OCI-M1 (cell line): ENCODE measurements at regions not wholly inside any gene's neighbourhood (a gene's known extent, or its start where the extent isn't known, plus 50 kb on each side); places are given as distances from the start of the nearest gene placed in this dataset.
A peak's percentile ranks its signal among the peaks of the same experiment; 100 is the strongest.

ENCODE experiments used
- DNase-seq: peaks from one replicate; lab custom pipeline; 2025; lab: John Stamatoyannopoulos, UW

DNA sequence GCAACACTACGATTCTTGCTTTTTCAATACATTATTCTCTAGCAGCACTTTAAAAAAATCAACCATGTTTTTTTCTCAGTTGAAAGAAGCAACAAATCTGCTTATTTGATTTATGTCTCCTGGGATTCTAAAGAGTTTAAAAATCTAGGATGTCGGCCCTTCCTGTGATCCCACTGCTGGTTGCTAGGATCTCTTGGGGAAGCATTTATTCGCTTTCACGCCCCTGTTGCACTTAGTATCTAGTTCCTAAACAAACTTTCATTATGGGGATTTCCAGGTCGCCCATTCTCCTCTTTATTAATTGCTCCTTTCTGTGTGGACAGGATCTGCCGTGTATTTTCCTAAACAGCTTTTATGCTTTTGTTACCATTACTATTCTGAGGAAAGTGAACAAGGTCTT, 313.5 kb downstream of the AGTPBP1 start:
- no peak for DNase-seq

DNA sequence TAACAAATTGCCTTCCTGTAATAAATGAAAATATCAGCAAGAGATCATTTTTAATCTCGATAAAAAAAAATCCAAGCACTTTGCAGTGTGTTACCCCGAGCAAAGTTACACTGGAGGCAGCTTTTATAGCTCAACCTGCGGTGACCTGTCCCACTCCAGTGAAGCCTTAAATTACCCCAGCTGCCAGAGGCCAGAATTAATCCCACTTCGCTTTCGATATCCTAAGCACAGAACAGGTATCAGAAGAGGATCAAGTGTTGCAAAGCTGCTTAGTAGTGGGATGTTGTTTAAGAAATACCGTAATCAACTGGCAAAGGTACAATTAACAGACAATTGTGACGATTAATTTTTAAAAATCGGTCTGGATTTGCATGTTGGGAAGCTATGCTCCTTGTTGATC, 314.0 kb downstream of the AGTPBP1 start:
- DNase-seq: no peak

DNA sequence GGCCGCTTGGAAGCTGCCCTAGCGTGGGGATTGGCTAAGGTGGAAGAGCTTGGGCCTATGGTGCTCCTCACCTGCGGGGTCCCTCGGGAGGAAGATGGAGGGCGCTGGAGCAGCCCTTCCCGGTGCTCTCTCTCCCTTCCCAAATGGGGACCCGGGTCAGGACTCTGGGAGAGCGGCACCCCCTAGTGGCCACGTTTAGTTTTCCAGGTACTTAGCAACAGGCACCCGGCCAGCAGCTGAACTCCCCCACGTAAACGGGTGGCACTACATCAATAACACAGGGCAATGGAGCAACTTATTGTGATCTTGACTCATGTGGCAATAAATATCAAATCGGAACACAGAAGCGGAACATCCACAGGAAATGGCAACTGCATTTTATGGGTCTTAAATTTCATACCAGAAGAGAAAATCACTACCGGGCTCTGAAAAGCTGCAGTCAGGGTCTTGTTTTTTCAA, 316.6 kb downstream of the AGTPBP1 start:
- DNase-seq: peak; percentile 68

DNA sequence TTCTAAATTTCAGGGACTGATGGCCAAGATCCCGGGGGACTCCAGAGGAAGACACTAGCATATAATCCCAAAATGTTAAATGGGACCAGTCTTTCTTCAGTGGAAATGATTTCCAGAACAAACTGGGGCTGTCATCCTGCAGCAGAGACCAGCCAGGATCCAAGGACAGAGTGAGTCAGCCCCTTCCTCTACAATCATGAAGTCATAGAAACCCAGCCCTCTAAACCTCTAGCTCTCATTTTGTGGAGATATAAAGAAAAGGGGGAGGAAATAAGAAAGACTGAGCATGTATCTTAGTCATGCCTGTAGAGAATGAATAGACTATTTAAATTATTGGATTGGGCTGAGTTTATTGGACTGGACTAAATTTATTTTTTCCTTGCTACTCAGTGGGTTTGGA, 318.3 kb downstream of the AGTPBP1 start:
- DNase-seq: no peak

DNA sequence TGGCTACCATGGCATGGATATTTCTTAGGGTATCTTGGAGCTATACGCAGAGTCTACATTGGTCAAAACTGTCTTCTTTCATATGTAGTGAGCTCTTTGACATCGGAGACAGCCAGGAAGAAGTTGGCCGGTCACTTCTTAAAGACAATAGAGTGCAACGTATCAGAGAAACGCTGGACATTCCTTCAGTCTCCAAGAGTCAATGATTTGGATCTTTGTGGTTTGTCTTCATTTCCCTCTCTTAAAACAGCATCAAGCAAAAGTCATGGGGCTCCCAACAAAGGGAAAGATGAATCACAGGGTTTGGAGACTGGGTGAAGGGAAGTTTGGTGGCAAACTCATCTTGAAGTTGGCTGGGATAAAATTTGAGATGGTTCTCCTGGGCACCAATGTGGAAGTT, 320.1 kb downstream of the AGTPBP1 start:
- DNase-seq: no peak

DNA sequence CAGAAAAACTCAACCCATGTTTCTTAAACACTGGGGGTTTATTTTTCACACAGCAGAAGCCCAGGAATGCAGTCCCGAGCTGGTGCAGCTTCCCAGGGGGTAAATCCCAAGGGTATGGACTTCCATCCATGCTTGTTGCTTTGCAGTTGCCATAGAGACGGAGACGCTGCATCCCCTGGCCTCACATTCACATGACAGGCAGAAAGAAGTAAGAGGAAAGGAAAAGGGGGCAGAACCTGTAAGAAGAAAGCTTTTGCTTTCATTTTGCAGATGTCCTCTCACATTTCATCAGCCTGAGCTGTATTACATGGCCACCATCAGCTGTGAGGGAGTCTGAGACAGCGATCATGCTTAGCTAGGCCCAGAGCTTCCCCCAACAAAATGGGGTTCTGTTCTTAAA, 321.0 kb downstream of the AGTPBP1 start:
- peak; percentile 12 for DNase-seq

DNA sequence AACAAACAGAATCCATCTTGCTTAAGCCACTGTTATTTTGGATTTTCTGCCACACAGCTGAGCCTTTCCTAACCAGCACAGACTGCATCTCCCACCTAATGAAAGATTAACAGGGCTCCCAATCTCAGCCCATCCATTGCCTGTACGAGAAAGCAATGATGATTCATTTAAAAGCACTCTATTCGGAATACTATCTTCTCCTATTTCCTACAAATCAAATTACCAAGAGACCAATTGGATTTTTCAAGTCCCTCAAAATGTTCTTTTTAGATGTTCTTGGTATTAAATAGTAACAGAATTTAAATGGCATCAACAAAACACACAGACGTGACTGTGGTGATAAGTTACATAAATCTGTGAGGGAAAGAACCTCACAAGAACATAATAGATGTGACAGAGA, 324.1 kb downstream of the AGTPBP1 start:
- DNase-seq: no peak

DNA sequence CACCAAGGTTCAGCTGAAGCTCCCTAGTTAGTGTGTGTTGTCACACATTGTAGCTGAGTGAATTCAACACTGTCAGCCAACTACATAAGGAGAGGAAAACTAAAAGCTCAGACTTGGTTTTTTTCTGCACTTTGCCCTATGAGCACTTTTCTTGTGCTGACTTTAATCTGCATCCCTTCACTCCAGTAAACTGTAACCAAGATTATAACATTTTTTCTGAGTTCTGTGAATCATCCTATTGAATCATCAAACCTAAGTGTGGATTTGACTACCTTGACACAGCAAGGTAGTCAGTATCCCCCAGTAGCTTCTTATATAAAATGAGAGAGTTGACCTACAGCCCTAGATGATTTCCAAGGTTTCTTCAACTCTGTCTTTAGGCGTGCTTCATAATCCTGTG, 325.0 kb downstream of the AGTPBP1 start:
- no peak for DNase-seq

DNA sequence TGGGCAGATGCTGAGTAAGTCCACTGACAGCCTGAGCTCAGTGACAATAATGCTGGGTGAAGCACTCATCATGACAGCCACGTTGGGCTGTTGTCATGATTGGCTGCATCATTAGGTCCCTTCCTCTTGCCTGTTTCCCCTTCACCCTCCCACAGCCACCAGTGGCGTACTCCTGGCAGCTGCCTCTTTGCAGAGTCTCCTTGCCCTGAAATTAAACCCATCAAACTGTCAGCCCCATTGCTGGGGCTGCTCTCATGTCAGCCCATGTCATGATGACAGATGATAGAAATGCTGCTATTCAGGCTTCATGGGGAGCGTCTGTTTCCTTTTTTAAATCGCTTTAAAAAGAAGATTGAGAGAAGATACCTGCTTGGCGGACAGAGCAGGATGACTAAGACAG, 327.4 kb downstream of the AGTPBP1 start:
- DNase-seq: no peak

DNA sequence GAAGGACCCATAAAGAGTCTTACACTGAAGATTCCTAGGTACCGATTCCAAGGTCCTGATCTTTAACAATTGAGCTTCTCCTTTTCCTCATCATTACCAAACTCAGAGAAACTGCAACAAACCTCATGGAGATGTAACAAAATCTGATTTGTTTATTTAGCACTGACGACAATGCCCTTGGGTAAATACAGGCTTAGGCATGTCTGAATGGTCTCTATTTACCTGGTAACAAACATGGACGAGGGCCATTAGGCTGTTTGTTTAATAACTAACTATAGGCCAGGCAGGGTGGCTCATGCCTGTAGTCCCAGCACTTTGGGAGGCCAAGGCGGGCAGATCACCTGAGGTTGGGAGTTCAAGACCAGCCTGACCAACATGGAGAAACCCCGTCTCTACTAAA, 333.3 kb downstream of the AGTPBP1 start:
- DNase-seq: no peak

DNA sequence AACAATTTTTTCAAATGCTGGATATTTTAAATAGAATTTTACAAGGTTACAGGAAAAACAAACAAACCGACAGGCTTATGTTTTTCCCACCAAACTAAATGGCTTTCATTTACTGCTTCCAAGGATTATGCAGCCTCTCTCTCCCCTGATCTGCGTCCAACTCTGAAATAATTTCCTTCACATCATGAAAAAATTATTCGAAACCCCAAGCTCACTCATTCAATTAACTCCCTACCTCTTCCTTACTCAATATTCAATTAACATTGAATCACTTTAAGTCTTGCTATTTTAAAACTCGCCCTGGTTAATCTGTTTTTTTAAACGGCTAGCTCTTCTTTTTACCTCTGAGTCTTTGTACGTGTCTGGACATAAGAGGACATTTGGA, 336.2 kb downstream of the AGTPBP1 start:
- no peak for DNase-seq

DNA sequence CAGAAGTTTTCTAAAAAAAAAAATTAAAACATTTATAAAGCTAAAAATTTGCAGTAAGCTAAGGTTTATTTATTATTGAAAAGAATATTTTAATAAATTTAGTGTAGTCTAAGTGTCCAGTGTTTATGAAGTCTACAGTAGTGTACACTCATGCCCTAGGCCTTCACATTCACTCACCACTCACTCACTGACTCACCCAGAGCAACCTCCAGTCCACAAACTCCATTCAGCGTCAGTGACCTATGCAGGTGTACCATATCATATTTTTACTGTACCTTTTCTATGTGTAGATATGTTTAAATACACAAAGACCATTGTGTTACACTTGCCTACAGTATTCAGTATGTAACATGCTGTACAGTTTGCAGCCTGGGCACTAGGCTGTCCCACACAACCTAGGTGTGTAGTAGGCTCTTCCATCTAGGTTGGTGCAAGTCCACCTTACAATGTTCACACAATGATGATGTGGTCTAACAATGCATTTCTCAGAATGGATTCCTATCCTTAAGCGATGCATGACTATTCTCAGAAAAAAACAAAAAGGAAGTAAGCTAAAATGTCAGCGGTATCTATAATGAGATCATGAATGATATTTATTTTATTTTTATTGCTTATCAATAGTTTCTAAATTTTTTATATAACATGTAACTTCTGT, 336.7 kb downstream of the AGTPBP1 start:
- DNase-seq: no peak

DNA sequence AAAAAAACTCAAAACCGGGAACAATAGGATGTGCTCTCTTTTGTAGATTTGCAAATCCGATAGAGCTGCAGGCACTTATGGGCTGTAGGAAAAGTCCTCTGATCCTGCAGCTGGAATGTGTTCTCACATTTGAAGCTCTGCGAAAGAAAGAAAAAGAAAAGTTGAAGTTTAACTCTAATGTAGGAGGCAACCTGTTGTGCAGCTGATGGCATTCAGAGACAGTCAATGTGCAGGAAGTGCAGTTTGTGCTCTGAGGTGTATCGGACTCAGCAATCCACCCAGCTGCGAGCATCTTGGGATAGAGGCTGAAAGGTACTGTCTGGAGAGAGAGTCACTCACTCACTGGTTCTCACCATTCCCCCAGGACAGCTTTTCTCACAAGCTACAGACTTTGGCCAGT, 339.2 kb downstream of the AGTPBP1 start:
- DNase-seq: no peak

DNA sequence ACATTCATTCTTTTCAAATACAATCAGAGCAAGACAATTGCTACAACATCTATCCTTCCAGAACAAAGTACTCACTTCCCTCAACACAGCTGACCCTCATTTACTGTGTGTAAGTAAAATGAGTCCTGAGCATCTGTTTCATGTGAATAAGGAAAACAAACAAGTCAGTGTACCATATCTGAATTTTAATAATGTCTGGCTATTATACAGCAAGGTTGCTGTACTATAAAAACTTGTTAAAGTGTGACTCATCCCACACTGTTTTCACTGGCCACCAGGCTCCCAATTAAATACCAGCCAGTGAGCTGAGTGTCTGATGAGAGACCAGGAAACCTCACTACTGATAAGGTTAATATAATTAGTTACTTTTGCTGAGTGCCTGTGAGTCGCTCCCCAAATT, 339.8 kb downstream of the AGTPBP1 start:
- no peak for DNase-seq

DNA sequence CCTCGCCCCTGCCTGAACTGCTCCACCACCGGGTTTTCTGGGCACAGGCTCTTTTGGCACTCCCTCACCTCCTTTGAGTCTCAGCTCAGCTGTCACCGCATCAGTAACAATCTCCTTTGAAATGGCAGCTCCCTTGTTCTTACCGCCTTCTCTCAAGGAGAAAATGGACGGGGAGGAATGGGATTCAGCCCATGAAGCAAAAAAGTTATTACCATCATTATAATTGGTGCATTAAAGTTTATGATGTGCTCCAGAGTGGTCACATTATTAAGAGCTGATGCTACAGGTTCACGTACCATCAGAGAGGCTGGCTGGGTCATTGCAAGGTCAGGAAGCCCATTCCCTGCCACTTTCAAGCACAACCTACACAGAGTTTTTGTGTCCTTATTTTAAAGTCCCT, 344.7 kb downstream of the AGTPBP1 start:
- no peak for DNase-seq

DNA sequence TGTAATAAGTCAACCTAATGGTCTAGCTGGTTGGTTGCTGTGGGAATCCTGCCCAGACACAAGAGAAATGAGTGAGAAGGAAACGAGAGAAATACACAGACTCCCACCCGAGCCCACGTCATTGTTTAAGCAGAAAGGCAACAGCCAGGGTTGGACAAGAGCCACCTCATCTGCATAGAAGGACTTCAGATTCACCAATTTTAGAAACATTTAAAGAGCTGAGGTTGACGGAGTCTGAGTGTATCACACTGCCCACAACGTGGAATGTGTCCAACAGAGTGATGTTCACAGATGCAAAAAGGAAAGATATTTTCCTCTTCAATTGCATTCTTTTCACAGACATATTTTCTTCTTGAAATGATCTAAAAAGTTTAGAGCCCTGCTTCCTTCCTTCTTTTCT, 349.5 kb downstream of the AGTPBP1 start:
- DNase-seq: no peak

DNA sequence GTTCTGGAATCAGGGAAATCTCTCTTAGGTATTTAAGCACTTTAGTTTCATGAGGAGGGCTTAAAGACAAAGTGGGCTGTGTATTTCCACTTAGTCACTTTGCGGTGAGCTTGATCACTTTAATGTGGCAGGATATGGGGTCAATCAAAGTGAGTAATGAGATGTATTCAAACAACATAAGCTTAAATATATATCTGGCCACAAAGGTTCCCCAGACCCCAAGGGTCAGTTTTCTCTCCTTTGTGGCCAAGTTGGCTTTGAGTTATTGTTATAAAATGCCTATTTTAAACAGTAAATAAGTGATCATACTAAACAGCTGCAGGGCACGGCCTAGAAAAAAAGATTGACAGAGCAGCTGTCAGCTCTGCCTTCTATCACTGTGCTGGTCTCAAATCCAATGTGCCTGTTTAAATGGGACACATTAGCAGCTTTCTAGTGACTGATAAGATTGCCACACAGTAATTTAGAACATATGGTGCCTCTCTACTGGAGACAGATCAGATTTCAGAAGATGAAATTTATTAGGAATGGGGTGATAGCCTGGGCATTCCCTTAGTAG, 363.9 kb downstream of the AGTPBP1 start:
- DNase-seq: no peak

DNA sequence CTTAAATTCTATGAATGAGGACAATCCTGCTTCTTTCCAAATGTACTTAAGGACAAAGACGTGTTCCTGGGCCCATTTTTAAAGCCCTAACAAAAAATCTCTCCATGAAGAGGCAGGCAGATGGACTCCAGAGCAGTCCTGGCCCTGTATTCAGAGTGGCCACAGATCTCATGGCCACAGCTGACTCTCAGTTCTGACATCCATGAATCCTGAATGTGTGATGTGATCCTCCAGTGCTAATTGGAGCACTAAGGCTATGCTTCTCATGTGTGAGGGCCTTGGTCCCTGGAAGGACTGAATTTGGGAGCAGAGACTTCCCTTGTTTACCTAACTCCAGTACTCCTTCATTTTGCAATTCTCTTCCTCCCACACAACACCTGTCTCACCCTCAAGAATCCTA, 373.0 kb downstream of the AGTPBP1 start:
- DNase-seq: no peak

DNA sequence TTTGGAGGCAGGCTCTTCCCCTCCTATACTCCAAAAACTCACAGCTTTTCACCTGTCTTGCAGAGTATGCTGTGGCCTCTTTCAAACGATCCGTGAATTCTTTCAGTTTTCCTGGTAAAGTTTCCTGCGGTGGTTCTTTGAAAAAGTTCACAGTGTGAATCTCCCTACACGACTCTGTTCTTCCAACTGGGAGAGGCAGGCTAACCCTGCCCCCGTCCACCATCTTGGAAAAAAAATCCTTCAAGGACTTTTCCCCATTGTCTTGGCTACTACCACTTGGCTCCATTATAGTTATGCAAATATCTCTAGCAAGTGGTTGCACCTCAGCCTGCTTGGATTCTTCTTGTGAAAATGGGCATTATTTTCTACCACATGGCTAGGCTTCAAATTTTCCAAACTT, 382.6 kb downstream of the AGTPBP1 start:
- DNase-seq: no peak

DNA sequence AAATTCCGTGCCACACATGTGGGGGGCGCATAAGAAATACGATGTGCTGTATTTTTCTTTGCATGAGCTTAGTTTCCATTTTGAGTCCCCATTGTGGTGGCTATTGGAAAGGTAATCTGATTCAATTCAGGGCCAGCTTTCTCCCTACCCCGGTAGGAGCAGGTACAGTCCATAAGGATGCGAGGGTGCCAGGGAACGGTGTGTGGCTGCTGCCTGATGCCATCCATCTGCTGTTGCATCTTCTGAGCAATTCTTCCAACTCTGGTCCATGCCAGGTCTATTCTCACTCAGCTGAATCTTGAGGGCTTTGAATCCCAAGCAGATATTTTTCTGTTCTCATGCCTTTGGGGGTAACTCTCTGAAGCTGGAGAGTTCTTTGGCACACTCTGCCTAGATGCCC, 392.7 kb downstream of the AGTPBP1 start:
- DNase-seq: no peak

DNA sequence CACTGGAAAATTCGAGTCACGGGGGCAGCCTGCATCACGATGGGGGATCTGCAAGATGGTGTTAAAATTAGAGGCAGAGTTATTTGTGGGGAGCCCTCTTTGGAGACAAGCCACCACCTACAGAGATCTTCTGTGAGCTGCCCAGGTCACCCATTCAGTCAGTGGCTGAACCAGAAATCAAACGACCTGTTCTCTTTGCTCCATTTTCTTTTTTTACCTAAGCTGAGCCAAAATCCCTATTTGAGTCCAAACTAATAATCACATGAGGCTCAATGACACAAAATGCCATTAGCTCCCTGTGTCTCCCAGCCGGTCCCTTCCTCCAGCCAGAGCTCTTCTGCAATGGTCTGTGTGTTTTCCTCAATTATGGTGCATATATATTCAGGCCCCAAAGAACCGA, 394.2 kb downstream of the AGTPBP1 start:
- no peak for DNase-seq

DNA sequence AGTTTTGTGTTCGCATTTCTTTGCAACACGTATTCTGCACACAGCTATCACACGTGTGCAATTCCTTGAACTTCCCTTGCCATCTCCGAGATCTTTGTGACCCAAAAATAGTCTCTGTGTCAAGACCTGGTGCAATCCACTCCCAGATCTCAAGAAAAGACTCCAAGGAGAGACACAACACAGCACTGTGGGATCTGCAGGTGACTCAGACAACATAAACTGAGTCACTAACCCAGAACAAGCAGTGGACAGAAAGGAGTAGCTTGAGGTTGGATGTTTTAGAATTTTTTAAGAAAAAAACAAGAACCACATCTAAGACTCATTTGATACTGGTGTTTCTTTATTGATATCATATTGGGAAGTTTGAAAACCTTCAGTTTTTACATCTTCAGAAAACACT, 396.9 kb downstream of the AGTPBP1 start:
- DNase-seq: no peak

DNA sequence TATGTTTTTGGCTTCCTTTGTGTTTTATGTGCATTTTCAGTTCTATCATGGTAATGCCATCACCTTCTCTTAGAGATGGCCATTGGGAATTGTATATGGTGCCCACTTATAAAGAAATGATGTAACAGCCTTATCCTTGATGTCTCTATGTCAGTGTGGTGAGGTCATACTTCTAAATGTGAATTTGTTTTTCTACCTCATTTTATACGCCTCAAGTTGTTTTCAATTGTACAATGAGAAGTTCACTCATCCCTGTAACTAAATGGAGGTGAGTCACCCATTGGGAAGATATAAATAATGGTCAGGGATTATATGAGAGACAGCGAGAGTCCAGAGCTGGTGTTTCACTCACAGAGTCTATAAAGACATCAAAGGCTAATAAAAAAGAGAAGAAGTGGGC, 402.4 kb downstream of the AGTPBP1 start:
- no peak for DNase-seq

DNA sequence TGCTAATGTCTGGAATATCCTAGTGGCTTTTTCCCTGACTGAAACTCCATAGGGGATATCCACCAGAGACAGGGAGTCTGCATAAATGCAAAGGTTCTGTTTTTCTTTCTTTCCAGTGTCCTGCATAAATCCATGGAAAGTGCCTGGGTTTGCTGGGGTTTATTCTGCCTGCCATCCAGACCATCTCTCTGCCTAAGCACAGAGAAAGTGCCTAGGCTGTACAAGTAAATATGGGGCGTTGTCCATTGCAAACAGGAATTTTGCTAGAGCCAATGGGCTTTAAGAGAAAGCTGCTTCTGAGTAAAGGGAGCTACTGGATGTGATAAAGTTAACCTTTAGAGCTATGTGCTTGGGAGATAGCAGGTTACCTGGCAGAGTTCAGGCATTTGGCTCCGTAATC, 407.5 kb downstream of the AGTPBP1 start:
- no peak for DNase-seq
